GM19239 (cell line): ENCODE measurements at regions not wholly inside any gene's neighbourhood (a gene's known extent, or its start where the extent isn't known, plus 50 kb on each side); places are given as distances from the start of the nearest gene placed in this dataset.

Source experiments
- DNase-seq: peaks from one replicate; pipeline ENCODE4 v3.0.0; 2011; ENCODE audit warnings: low spot score; ENCODE audit not compliant: insufficient read length
- FAIRE-seq: peaks from 2 replicates; lab custom pipeline; 2011; peaks lifted over from hg19 to GRCh38; lab: Jason Lieb, UNC

DNA sequence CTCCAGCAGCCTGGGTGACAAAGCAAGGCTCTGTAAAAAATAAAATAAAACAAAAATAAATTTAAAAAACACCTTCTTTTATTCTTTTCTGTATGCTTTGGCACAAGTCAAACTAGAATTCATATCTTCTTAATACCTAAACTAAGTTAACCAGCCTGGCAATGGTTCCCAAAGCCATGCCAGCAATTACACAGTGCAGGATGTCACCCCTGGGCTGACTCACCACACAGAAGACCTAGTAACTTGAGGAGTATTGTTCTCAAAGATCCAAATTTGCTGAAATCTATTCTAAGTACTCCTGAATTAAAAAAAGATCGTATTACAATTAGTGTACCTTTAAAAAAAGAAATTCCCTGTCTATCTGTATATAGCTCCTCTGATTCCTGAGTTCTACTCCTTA is 162.7 kb upstream of the SGK1 start:
- no peak for DNase-seq
- FAIRE-seq: no peak

DNA sequence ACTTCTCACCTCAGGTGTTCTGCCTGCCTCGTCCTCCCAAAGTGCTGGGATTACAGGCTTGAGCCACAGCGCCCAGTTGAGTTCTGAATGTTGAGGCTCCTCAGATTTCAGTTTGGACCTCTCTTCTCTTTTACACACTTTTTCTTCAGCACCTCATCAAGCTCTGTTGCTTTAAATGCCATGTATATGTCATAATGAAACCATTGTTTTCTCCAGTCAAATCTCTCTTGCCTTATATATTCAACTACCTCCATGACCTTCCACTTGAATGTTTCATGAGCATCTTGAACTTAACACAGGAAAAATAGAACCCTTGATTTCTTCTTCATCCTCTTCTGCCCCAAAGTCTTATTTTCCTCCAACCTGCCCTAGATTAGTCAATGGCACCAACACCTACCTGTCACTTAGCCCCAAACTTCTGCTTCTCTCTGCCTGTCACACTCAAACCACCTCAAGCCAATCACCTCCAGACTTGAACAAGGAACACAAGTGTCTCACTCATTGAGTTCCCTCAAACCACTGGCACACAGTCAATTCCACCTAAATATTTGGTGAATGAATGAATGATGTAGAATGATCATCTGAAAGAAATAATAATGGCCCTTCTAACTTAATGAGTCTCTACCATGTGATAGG is 161.0 kb upstream of the SGK1 start:
- DNase-seq: no peak
- FAIRE-seq: no peak

DNA sequence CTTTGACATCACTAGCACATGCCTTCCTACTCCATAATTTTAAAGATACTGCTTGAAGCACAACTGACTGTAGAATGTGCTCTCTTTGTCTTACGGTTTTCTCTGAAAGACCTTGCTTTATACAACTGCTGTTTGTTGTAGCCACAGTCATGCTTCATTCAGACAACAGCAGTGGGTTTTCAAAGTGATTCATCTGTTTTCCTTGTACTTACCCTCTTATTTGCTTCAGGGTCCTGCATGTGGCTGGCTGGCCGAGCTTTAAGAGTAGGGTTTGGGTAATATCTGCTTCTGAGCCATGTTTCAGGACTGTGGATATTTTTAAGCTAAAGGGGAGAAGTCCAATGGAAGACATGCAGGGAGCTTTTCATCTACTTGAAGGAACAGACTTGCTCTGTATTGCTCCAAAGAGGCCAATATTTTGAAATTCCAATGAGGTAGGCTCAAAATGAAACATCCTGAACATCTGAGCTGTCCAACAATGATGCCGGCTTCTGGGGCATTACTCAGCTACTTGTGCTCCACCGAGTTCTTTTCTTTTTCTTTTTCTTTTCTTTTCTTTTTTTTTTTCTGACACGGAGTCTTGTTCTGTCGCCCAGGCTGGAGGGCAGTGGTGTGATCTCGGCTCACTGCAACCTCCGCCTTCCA is 160.2 kb upstream of the SGK1 start:
- no peak for FAIRE-seq

DNA sequence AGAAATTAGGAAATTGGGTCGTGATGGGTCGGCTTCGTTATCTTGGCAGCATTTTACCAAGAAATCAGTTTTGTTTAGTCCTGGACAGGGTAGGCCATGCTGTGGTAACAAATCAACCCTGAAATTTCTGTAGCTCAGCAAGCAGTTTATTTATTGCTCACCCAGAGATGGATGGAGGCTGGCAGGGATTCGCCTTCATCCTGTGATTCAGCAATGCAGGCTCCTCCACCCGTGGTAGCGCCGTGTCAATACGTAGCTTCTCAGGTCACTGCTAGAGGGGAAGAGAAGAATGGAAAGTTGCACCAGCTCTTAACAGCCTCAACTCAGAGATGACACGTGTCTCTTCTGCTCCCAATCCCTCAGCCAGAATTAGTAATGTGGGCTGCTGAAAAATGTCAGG is 157.0 kb upstream of the SGK1 start:
- DNase-seq: no peak
- no peak for FAIRE-seq

More for the DNA sequence above, 160.2 kb upstream of the SGK1 start:
- DNase-seq: no peak

DNA sequence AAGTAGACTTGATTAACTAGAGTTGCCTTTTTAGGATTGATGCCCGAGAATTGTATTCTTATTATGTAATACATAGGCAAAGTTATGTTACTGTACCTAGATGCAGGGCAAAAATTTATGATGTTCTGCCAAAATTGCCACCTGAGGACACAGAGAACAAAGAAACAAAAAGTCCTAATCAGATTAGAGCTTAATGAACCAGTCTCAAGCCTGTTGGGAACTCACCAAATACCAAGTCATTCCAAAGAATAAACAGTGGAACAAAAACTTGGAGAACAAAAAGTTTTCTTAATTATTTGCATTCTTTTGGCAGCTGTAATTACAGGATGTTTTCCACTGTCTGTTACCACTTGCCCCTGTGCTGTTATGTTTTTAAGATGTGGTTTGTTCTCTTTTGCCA is 154.7 kb upstream of the SGK1 start:
- FAIRE-seq: no peak
- no peak for DNase-seq

DNA sequence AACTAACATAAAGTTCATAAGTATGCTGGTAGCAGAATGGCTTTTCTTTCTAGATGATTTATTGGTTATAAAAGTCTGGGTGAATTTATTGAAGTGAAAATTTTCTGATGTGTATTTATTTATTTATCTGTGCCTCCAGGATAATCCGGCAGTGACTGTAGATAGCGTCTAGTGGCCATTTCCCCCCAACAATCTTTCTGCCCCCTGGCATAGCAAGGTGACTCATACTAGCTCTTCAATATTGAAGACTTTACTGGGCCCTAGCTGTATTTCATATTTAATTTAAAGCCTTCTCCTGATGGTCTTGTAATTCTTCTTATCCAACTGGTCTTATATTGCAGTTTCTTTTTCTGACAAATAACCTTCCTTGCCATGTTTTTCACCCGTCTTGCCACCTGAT is 154.1 kb upstream of the SGK1 start:
- FAIRE-seq (no peak), DNase-seq (no peak)

DNA sequence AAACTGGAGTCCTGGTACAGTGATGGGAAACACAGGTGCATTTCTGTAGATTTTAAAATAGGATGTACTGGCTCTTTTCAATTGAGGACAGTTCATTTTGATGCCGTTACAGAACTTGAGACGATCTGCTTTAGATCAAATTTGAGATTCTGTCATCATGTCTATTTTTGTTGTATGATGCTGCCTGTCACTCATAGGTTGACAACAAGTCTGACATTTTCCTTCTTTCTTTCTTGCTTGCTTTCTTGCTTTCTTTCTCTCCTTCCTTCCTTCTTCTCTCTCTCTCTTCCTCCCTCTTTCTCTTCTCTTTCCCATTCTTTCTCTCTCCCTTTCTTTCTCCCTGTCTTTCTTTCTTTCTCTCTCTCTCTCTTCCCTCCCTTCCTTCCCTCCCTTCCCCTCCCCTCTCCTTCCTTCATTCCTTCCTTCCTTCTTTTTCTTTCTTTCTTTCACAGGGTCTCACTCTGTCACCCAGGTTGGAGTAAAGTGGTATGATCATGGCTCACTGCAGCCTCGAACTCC is 152.6 kb upstream of the SGK1 start:
- no peak for DNase-seq
- FAIRE-seq: no peak

DNA sequence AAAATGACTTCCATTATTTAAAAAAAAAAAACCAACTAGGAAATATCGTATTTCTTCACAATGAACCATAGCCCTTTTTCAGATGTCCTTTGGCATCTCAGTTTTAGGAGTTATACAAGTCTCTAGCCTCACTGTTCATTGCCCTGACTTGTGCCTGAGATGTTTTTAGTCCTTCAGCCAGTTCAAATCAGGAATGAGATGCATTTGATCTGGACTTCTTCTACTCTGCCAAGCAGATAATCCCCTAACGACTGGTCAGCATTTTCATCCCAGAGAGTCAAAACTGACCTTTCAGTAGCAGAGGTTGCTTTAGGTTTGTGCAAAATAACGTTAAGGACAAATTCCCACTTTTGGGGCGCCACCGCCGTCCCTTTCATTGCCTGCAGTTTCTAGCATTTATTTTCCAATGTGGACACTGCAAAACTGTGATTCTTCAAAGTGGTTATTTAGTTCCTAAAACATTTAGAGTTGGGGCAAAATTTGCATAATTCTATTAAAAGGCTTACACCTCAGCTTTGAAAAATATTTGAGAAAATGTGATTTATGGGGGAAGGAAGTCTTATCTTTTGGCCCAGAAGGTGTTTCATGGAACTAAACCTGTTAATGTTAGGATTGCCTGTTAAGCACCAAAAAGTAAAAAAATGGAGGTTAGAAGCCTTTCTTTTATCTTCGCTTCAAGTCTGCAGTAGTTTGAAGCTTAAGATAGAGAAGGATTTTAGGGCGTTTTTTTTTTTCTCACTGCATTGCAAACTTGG is 152.0 kb upstream of the SGK1 start:
- no peak for DNase-seq
- peak; percentile 14 for FAIRE-seq

DNA sequence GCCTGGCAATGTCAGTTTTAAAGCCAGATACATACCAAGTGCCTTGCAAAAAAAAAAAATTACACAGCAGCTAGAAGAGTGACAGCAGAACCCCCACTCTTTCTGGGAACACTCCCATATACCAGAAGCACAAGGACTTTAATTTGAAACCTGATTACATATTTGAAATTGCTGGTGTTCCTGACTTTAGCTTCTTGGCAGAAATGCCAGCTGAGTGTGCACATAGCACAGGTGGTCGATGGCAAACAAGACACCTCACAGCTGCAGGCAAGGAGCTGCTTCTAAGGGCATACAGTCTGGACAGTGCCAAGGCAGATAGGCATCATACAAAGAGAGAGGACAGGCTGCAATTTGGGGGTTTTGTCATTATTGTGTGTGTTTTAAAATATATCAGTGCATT is 150.7 kb upstream of the SGK1 start:
- no peak for FAIRE-seq

DNA sequence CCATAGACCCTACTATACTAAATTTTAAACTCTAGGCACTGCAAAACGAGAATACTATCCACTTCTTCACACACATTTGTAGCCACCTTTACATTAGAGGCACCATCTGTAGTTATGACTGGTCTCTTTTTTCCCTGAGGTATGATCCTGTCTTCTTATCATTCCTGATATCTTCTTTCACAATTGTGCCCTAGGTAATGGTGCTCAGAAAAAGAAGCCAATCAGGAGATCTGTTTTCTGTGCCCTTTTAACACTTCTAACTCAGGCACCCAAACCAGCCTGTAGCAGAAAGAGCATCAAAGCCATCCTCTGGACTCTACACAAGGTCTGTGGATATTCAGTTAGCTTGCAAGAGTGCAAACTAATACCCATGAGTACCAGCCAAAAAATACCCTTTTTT is 149.7 kb upstream of the SGK1 start:
- FAIRE-seq: no peak

More for the DNA sequence above, 150.7 kb upstream of the SGK1 start:
- no peak for DNase-seq

DNA sequence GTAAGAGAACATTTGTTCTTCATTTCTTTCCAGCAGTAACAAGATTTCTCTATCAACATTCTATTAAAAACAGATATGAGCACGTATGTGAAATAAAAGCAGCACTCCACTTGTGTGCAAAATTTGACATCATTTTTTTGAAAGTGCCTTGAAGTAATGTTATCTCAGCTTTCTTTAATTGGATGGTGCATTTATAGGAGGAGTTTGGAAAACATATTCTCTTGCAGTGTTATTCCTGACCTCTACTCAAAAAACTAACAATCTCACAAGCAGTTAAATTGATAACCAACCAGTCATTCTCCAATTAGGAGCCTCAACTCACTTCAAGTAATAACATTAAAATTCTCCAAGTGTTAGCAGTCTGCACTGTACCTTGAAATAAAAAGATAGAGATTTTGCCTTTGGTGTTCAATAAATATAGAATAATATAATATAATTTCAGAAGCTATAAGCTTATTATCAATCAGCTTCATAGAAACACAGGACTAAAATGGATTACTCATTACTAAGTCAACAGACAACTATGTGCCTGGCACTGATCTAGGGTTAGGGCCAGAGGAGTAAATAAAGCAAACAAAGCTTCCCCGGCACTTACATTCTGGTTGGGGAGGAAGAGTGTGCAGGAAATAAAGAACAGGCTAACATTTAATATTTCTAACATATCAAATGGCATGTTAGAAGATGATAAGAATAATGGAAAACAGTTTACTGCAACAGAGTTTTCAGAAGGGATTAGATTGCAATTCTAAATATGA is 149.0 kb upstream of the SGK1 start:
- no peak for FAIRE-seq
- no peak for DNase-seq

More for the DNA sequence above, 149.7 kb upstream of the SGK1 start:
- DNase-seq: no peak

DNA sequence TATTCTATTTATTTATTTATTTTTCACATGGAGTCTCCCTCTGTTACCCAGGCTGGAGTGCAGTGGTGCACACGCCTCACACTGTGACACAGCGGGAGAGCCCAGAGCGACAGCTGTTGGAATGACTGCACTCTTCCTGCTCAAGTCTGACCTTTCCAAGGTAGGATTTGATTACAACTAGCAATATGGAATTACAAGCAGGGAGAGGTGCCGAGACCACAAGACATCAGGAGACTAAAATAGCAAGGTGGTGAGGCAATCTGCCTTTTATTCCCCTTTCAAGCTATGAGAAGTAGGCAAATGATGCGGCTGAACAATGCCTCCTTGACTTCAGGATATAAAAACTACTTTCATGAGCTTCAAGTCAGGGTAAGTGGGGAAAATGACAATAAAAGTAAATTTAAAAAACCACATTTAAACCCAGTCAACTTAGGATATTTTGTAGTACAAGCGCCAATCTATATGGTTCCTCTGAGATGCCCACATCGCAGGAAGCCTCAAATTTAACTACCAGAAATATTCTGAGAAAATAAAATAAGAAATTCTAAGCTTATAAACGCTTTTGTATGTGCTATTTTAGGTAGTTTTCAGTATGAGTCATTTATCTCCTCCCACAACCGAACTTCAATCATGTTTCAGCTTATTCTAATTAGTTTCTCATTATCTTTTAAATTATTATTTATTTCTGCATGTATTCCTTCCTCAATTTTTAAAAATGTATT is 146.9 kb upstream of the SGK1 start:
- no peak for DNase-seq
- peak; percentile 21 for FAIRE-seq

DNA sequence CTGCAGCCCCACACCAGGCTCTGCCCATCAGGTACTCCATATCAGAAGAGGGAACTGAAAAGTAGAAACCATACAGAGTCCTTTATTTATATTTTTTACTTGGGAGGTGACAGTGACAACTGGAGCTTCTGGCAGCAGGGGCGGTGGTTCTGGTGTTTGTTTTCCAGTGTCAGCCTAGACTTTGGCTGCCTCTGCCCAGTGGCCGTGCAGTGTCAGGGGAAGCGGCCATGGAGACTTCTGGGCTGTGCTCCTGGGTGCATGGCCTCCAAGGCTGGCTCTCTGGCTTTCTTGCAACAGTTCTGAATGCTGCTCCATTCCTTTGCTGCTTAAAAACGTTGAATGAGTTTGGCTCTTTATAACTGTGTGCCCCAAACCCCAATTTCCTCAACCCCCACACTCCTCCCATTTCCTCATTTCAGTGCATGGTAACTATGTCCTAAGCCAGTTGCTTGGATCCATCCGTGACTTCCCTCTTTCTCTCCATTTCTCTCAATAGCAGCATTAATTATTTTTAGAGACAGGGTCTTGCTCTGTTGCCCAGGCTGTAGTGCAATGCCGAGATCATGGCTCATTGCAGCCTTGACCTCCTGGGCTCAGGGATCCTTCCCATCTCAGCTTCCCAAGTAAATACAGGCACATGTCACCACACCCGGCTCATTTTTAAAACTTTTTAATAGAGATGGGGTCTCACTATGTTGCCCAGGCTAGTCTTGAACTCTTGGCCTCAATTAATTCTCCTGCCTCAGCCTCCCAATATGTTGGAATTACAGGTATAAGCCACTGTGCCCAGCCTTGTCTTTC is 141.1 kb upstream of the SGK1 start:
- no peak for DNase-seq

DNA sequence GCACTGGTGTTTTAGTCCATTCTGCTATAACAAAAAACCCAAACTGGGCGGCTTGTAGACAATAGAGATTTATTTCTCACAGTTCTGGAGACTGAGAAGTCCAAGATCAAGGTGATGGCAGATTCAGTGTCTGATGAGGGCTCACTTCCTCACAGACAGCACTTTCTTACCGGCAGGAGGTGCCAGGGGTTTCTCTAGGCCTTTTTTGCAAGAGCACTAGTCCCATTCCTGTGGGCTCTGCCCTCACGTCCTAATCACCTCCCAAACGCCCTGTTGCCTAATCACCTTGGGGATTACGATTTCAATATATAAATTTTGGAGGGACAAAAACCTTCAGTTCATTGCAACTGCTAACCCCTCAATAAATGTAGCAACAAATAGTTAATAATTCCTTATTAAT is 140.0 kb upstream of the SGK1 start:
- no peak for FAIRE-seq
- no peak for DNase-seq

More for the DNA sequence above, 141.1 kb upstream of the SGK1 start:
- no peak for FAIRE-seq

DNA sequence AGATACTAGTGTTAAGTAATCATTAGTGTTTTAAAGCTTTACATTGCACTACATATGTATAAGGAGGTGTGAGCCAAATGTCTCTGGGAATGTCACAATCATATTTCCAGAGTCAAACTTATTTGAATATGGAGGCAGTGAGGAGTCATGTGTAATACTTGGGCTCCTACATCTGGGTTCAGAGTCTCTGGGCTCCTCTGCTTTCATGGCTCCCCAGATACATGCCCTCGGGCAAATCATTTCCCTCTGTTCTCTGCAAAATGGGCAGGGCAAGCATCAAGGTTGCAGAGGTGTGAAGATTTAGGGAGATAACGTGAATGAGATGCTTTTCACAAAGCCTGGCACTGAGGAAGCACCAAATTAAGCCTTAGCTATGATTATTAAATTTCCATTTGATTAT is 138.3 kb upstream of the SGK1 start:
- DNase-seq (no peak), FAIRE-seq (no peak)

DNA sequence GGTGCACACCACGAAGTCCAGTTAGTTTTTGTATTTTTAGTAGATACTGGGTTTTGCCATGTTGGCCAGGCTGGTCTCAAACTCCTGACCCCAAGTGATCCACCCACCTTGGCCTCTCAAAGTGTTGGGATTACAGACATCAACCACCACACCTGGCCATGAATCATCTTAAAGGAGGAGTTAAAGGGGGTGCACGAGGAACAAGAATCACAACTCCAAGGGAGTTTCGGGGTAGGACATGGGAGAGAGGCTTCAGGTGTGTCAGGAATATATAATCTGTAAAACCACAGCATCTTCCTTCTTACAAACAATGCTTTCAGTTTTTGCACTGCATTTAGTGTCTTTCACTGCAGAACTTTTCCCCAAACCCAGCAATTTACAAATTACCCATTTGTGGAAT is 137.4 kb upstream of the SGK1 start:
- DNase-seq: no peak
- no peak for FAIRE-seq

DNA sequence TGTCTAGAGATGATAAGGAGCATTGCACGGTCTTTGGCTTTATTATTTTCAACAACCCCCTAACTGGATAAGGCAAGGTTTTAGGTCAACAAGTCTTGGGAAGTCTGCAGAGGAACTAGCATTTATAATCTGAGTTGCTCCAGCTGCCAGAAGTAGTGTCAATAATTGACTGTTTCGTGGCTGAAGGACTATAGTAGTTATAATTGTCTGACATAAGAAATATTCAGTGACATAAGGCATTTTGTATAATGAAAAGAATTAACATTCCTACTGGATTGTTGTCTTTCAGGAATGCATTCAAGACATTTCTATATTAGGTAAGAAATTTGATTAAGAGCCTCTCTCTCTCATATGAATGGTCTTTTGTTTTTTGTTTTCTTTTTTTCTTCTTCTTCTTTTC is 136.9 kb upstream of the SGK1 start:
- FAIRE-seq (no peak), DNase-seq (no peak)

DNA sequence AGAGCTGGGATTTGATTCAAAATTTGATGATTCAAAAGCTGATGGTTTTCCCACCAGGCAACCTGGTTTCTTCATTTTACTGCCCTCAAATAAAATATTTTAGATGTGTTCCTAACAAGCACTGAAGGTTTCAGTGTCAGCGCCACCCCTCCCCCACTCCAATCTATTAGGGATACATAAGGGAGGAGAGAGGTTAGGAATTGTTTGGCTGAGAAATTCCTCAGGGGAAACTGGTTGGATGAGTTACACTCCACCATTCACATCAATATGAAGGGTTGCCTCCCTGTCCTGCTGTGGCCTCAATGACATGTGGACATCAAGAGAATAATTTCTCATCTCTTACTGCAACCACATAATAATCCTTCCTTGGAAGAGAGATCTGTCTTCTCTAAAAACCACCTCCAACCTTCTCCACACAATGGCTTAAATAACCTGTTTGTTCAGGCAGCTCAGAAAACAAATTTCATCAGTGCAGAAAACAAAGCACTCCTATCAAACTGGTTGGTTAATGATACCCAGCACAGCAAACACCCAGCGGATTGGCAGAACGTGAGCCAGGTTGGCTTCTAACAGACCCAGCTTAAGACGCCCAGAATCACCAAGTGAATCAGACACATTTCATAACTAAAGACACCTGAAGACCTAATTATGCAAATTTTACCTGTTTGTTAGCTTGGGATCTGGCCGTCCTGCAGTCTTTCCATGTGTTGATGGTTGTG is 136.0 kb upstream of the SGK1 start:
- DNase-seq (no peak), FAIRE-seq (no peak)

DNA sequence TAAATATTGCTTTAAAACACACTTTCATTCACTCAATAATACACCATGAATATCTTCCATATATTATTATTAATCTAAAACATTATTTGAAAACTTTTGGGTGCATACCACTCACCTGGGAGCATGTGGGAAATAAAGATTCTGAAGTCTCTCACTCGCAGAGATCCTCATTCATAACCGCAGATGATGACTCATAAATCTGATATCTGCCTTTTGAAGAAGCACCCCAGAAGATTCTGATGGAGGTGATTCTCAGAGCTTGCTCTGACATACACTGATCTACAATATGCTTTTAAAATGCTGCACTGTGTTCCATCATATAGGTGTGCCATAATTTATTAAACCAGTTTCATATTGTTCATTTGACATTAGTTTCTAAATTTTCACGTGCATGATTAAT is 135.0 kb upstream of the SGK1 start:
- DNase-seq (no peak), FAIRE-seq (no peak)
